NB4 (cell line): ENCODE measurements at regions not wholly inside any gene's neighbourhood (a gene's known extent, or its start where the extent isn't known, plus 50 kb on each side); places are given as distances from the start of the nearest gene placed in this dataset.

Experiments used
- CTCF ChIP-seq: IDR thresholded peaks from one replicate; pipeline ENCODE4 v1.5.1; 2012; ENCODE audit warnings: low read depth, low read length
- MAX ChIP-seq: IDR thresholded peaks from 2 replicates; pipeline ENCODE4 v1.6.1; 2011; ENCODE audit warnings: low read depth, low read length
- POLR2A ChIP-seq: IDR thresholded peaks from 2 replicates; pipeline ENCODE4 v1.6.1; 2011; ENCODE audit warnings: mild to moderate bottlenecking; ENCODE audit not compliant: insufficient read length; ENCODE audit errors: extremely low read depth

- TF ChIP-seq CTCF (no peak), MAX (no peak), POLR2A (no peak)
These were observed 214.2 kb downstream of the LACC1 start for GRCh38 chr13:44093607-44094564.
